GM06990 (cell line): ENCODE measurements at regions not wholly inside any gene's neighbourhood (a gene's known extent, or its start where the extent isn't known, plus 50 kb on each side); places are given as distances from the start of the nearest gene placed in this dataset.
"Not testable (repeated sequence)": the region's sequence is repeated elsewhere in the genome, so short reads cannot be mapped to it uniquely, and the experiment has no call there.

Experiments
- DNase-seq: peaks from one replicate; pipeline ENCODE4 v3.0.0-alpha.2; 2011; ENCODE audit not compliant: insufficient read length; ENCODE audit errors: extremely low read depth
- H3K27me3 ChIP-seq: replicated peaks from 2 replicates; pipeline ENCODE4 v1.6.0; 2011; ENCODE audit warnings: low read length; ENCODE audit not compliant: control insufficient read depth, insufficient read depth
- H3K36me3 ChIP-seq: 2 replicates; pipeline ENCODE4 v1.5.1; 2011; ENCODE audit warnings: low read length; ENCODE audit not compliant: control insufficient read depth, insufficient read depth
- H3K4me3 ChIP-seq: replicated peaks from 2 replicates; pipeline ENCODE4 v1.5.1; 2011; ENCODE audit warnings: low read depth, mild to moderate bottlenecking, control low read depth, low read length
- CTCF ChIP-seq: IDR thresholded peaks from 2 replicates; pipeline ENCODE4 v1.5.1; 2011; ENCODE audit warnings: low read length, control low read depth, mild to moderate bottlenecking, inconsistent platforms; ENCODE audit not compliant: insufficient read depth, poor library complexity, severe bottlenecking

- H3K36me3 ChIP-seq, H3K27me3 ChIP-seq, H3K4me3 ChIP-seq, DNase-seq: not testable (repeated sequence)
These were observed 302.1 kb downstream of the PCDH11X start for GRCh38 chrX:92081250-92081649.

GRCh38 chrX:92090756-92091155 lies 311.6 kb downstream of the PCDH11X start:
- not testable (repeated sequence) for DNase-seq, H3K36me3 ChIP-seq, H3K27me3 ChIP-seq, H3K4me3 ChIP-seq

- DNase-seq, H3K27me3 ChIP-seq, H3K36me3 ChIP-seq, H3K4me3 ChIP-seq: not testable (repeated sequence)
These were observed 319.0 kb downstream of the PCDH11X start for GRCh38 chrX:92098136-92098535.

GRCh38 chrX:92100095-92100494 lies 320.9 kb downstream of the PCDH11X start:
- H3K4me3 ChIP-seq, H3K27me3 ChIP-seq, H3K36me3 ChIP-seq, DNase-seq: not testable (repeated sequence)

- H3K36me3 ChIP-seq, H3K4me3 ChIP-seq, H3K27me3 ChIP-seq, DNase-seq: not testable (repeated sequence)
These were observed 326.5 kb downstream of the PCDH11X start for GRCh38 chrX:92105693-92106092.

GRCh38 chrX:92106671-92107070 lies 327.5 kb downstream of the PCDH11X start:
- DNase-seq, H3K27me3 ChIP-seq, H3K4me3 ChIP-seq, H3K36me3 ChIP-seq: not testable (repeated sequence)

GRCh38 chrX:92110410-92110911 lies 331.3 kb downstream of the PCDH11X start:
- H3K4me3 ChIP-seq, DNase-seq, H3K36me3 ChIP-seq, H3K27me3 ChIP-seq: not testable (repeated sequence)

- H3K36me3 ChIP-seq, H3K4me3 ChIP-seq, H3K27me3 ChIP-seq, DNase-seq: not testable (repeated sequence)
These were observed 338.5 kb downstream of the PCDH11X start for GRCh38 chrX:92117701-92118100.

GRCh38 chrX:92163035-92163434 lies 383.9 kb downstream of the PCDH11X start:
- not testable (repeated sequence) for H3K4me3 ChIP-seq, H3K27me3 ChIP-seq, DNase-seq, H3K36me3 ChIP-seq

- no peak for DNase-seq
These were observed 430.8 kb downstream of the PCDH11X start for GRCh38 chrX:92209936-92210335.

More at GRCh38 chrX:92209936-92210335, 430.8 kb downstream of the PCDH11X start:
- no peaks in the 10 kb centered on the region for H3K27me3 ChIP-seq
- no peak overlapping the region for H3K4me3 ChIP-seq
- H3K36me3 ChIP-seq, result no peaks in the 10 kb centered on the region
- TF ChIP-seq CTCF, result no peak
